ENCODE measurements at regions not wholly inside any gene's neighbourhood (a gene's known extent, or its start where the extent isn't known, plus 50 kb on each side); places are given as distances from the start of the nearest gene placed in this dataset.

GRCh38 chr18:10266334-10266590 lies 188.2 kb upstream of the APCDD1 start:
- Histone ChIP-seq H3K27me3 (ENCODE audit: control insufficient read depth, extremely low read depth, insufficient read depth, low read length) (no peaks in the 10 kb centered on the region), H3K36me3 (ENCODE audit: control insufficient read depth in 2 of 2, extremely low read depth in 1 of 2, insufficient read depth in 2 of 2, low read length in 2 of 2) (no peaks in the 10 kb centered on the region), H3K27ac (ENCODE audit: control insufficient read depth, insufficient read depth, low read length) (no peak overlapping the region), H2AFZ (ENCODE audit: control insufficient read depth, low read length) (no peak overlapping the region), H3K9ac (ENCODE audit: control insufficient read depth, extremely low read depth, insufficient read depth, low read length) (no peak overlapping the region), H3K4me3 (ENCODE audit: control insufficient read depth in 2 of 3, extremely low read depth in 1 of 3, insufficient read depth in 2 of 3, low read depth in 1 of 3, low read length in 3 of 3) (no peak overlapping the region), H3K79me2 (ENCODE audit: control insufficient read depth, insufficient read depth, low read length) (no peaks in the 10 kb centered on the region), H3K9me3 (ENCODE audit: control insufficient read depth, low read depth, low read length) (no peaks in the 10 kb centered on the region), H3K9me1 (ENCODE audit: control insufficient read depth, extremely low read depth, insufficient read depth, low read length) (no peaks in the 10 kb centered on the region), H3K4me1 (ENCODE audit: control insufficient read depth, extremely low read depth, insufficient read depth, low read length) (no peaks in the 10 kb centered on the region), H3K4me2 (ENCODE audit: control insufficient read depth, extremely low read depth, insufficient read depth, low read depth, low read length) (no peak overlapping the region), H4K20me1 (ENCODE audit: control insufficient read depth, extremely low read depth, insufficient read depth, low read length) (no peaks in the 10 kb centered on the region)
- dilution Hi-C loops (cut with MboI; ENCODE audit: extremely low pct_ligation_motif_present, low sequenced_read_pairs) = no loop called here
- TF ChIP-seq EZH2 (IDR thresholded peaks at IDR 0.05; ENCODE audit: low read length) (no peak), CTCF (optimal IDR thresholded peaks at IDR 0.05 in 1 of 3, IDR thresholded peaks at IDR 0.05 in 1 of 3, conservative IDR thresholded peaks at IDR 0.05 in 1 of 3; ENCODE audit: extremely low read depth in 1 of 3, insufficient read depth in 2 of 3, low read length in 3 of 3) (no peak)
- FAIRE-seq = no peak
- DNase-seq (ENCODE audit: low read depth, low spot score) = no peak

- Histone ChIP-seq H3K27me3 (ENCODE audit: control insufficient read depth, extremely low read depth, insufficient read depth, low read length) (no peaks in the 10 kb centered on the region), H3K36me3 (ENCODE audit: control insufficient read depth in 2 of 2, extremely low read depth in 1 of 2, insufficient read depth in 2 of 2, low read length in 2 of 2) (no peaks in the 10 kb centered on the region), H3K4me3 (ENCODE audit: control insufficient read depth in 2 of 3, extremely low read depth in 1 of 3, insufficient read depth in 2 of 3, low read depth in 1 of 3, low read length in 3 of 3) (no peak overlapping the region), H3K9ac (ENCODE audit: control insufficient read depth, extremely low read depth, insufficient read depth, low read length) (no peak overlapping the region), H3K9me3 (ENCODE audit: control insufficient read depth, low read depth, low read length) (no peaks in the 10 kb centered on the region), H3K79me2 (ENCODE audit: control insufficient read depth, insufficient read depth, low read length) (no peaks in the 10 kb centered on the region), H3K27ac (ENCODE audit: control insufficient read depth, insufficient read depth, low read length) (no peak overlapping the region), H2AFZ (ENCODE audit: control insufficient read depth, low read length) (no peak overlapping the region), H4K20me1 (ENCODE audit: control insufficient read depth, extremely low read depth, insufficient read depth, low read length) (no peaks in the 10 kb centered on the region), H3K4me1 (ENCODE audit: control insufficient read depth, extremely low read depth, insufficient read depth, low read length) (no peaks in the 10 kb centered on the region), H3K4me2 (ENCODE audit: control insufficient read depth, extremely low read depth, insufficient read depth, low read depth, low read length) (no peak overlapping the region), H3K9me1 (ENCODE audit: control insufficient read depth, extremely low read depth, insufficient read depth, low read length) (no peaks in the 10 kb centered on the region)
- DNase-seq (ENCODE audit: low read depth, low spot score) (no peak), FAIRE-seq (no peak)
- TF ChIP-seq EZH2 (IDR thresholded peaks at IDR 0.05; ENCODE audit: low read length) (no peak), CTCF (optimal IDR thresholded peaks at IDR 0.05 in 1 of 3, IDR thresholded peaks at IDR 0.05 in 1 of 3, conservative IDR thresholded peaks at IDR 0.05 in 1 of 3; ENCODE audit: extremely low read depth in 1 of 3, insufficient read depth in 2 of 3, low read length in 3 of 3) (no peak)
- dilution Hi-C loops (cut with MboI; ENCODE audit: extremely low pct_ligation_motif_present, low sequenced_read_pairs) = no loop called here
These were observed 185.2 kb upstream of the APCDD1 start for GRCh38 chr18:10269261-10269660.

All from keratinocyte (primary cell).